ENCODE measurements at regions not wholly inside any gene's neighbourhood (a gene's known extent, or its start where the extent isn't known, plus 50 kb on each side); places are given as distances from the start of the nearest gene placed in this dataset.
A peak's percentile ranks its signal among the peaks of the same experiment; 100 is the strongest.
"Not testable (repeated sequence)": the region's sequence is repeated elsewhere in the genome, so short reads cannot be mapped to it uniquely, and the experiment has no call there.

- not testable (repeated sequence) for DNase-seq
These were observed 252.3 kb downstream of the BCL2L11 start for GRCh38 chr2:111373060-111373459.

GRCh38 chr2:111373989-111374388, 253.3 kb downstream of the BCL2L11 start:
- DNase-seq: not testable (repeated sequence)

GRCh38 chr2:111374734-111375133, 254.0 kb downstream of the BCL2L11 start:
- DNase-seq: not testable (repeated sequence)

- not testable (repeated sequence) for DNase-seq
These were observed 254.7 kb downstream of the BCL2L11 start for GRCh38 chr2:111375320-111375883.

GRCh38 chr2:111376272-111376970, 255.7 kb downstream of the BCL2L11 start:
- DNase-seq: not testable (repeated sequence)

- not testable (repeated sequence) for DNase-seq
These were observed 256.2 kb downstream of the BCL2L11 start for GRCh38 chr2:111376971-111377352.

GRCh38 chr2:111377386-111377959, 256.8 kb downstream of the BCL2L11 start:
- not testable (repeated sequence) for DNase-seq

GRCh38 chr2:111378348-111378747, 257.6 kb downstream of the BCL2L11 start:
- DNase-seq: not testable (repeated sequence)

GRCh38 chr2:111380733-111381439, 260.2 kb downstream of the BCL2L11 start:
- DNase-seq: peak; percentile 22

- DNase-seq: not testable (repeated sequence)
These were observed 261.0 kb downstream of the BCL2L11 start for GRCh38 chr2:111381530-111382306.

GRCh38 chr2:111382507-111382906, 261.8 kb downstream of the BCL2L11 start:
- DNase-seq: not testable (repeated sequence)

GRCh38 chr2:111383311-111383710, 262.6 kb downstream of the BCL2L11 start:
- DNase-seq: not testable (repeated sequence)

- DNase-seq: not testable (repeated sequence)
These were observed 264.7 kb downstream of the BCL2L11 start for GRCh38 chr2:111385226-111385957.

GRCh38 chr2:111390605-111391004, 269.9 kb downstream of the BCL2L11 start:
- DNase-seq: not testable (repeated sequence)

- not testable (repeated sequence) for DNase-seq
These were observed 274.8 kb downstream of the BCL2L11 start for GRCh38 chr2:111395350-111396128.

- DNase-seq: not testable (repeated sequence)
These were observed 280.0 kb downstream of the BCL2L11 start for GRCh38 chr2:111400598-111401253.

- DNase-seq: not testable (repeated sequence)
These were observed 280.8 kb downstream of the BCL2L11 start for GRCh38 chr2:111401270-111402140.

GRCh38 chr2:111402450-111402849, 281.7 kb downstream of the BCL2L11 start:
- not testable (repeated sequence) for DNase-seq

- not testable (repeated sequence) for DNase-seq
These were observed 282.6 kb downstream of the BCL2L11 start for GRCh38 chr2:111403287-111403686.

All from activated T-cell treated with anti-CD3 and anti-CD28 coated beads, Interleukin-2, amount 50 U/mL, for 1 hour (primary cell).